H9 (cell line): ENCODE measurements at regions not wholly inside any gene's neighbourhood (a gene's known extent, or its start where the extent isn't known, plus 50 kb on each side); places are given as distances from the start of the nearest gene placed in this dataset.

Experiments
- DNase-seq: peaks from one replicate; pipeline ENCODE4 v3.0.0-alpha.2; 2017
- H2AFZ ChIP-seq: one replicate; pipeline ENCODE4 v1.6.1; 2013; ENCODE audit warnings: mild to moderate bottlenecking, low read length, control low read depth, moderate library complexity
- H2AK5ac ChIP-seq: 2 replicates; pipeline ENCODE4 v1.6.1; 2013; ENCODE audit warnings: low read length, control low read depth, mixed read lengths; ENCODE audit not compliant: insufficient read length
- H2BK120ac ChIP-seq: one replicate; pipeline ENCODE4 v1.6.1; 2013; ENCODE audit warnings: low read depth, mild to moderate bottlenecking, low read length, control low read depth, inconsistent platforms; ENCODE audit not compliant: poor library complexity, severe bottlenecking
- H2BK12ac ChIP-seq: 2 replicates; pipeline ENCODE4 v1.6.1; 2013; ENCODE audit warnings: low read length, control low read depth, mixed read lengths, low read depth; ENCODE audit not compliant: insufficient read length
- H2BK15ac ChIP-seq: 2 replicates; pipeline ENCODE4 v1.6.1; 2013; ENCODE audit warnings: low read depth, low read length, control low read depth
- H2BK20ac ChIP-seq: one replicate; pipeline ENCODE4 v1.6.1; 2013; ENCODE audit warnings: low read depth, mild to moderate bottlenecking, low read length, control low read depth, inconsistent platforms; ENCODE audit not compliant: poor library complexity, severe bottlenecking
- H2BK5ac ChIP-seq: 2 replicates; pipeline ENCODE4 v1.6.1; 2013; ENCODE audit warnings: low read length, control low read depth, mixed read lengths; ENCODE audit not compliant: insufficient read length
- H3K14ac ChIP-seq: 2 replicates; pipeline ENCODE4 v1.6.1; 2013; ENCODE audit warnings: low read length, control low read depth; ENCODE audit not compliant: insufficient read depth
- H3K18ac ChIP-seq: 2 replicates; pipeline ENCODE4 v1.6.1; 2013; ENCODE audit warnings: low read depth, mild to moderate bottlenecking, mixed read lengths, low read length, control low read depth; ENCODE audit not compliant: insufficient read length
- H3K23ac ChIP-seq: 2 replicates; pipeline ENCODE4 v1.6.1; 2013; ENCODE audit warnings: low read length, control low read depth, mixed read lengths, low read depth; ENCODE audit not compliant: insufficient read length
- H3K23me2 ChIP-seq: 2 replicates; pipeline ENCODE4 v1.6.1; 2013; ENCODE audit warnings: low read depth, mild to moderate bottlenecking, mixed read lengths, low read length, control low read depth; ENCODE audit not compliant: insufficient read length, poor library complexity, severe bottlenecking
- H3K27ac ChIP-seq: 2 replicates; pipeline ENCODE4 v1.5.1; 2013; ENCODE audit warnings: low read length, control low read depth, mixed read lengths, low read depth; ENCODE audit not compliant: insufficient read length
- H3K27me3 ChIP-seq: 2 replicates; pipeline ENCODE4 v1.6.1; 2013; ENCODE audit warnings: low read length, control low read depth, inconsistent platforms; ENCODE audit not compliant: insufficient read depth
- H3K4ac ChIP-seq: 2 replicates; pipeline ENCODE4 v1.6.1; 2013; ENCODE audit warnings: low read depth, mild to moderate bottlenecking, control low read depth, inconsistent platforms, low read length, moderate library complexity
- H3K4me1 ChIP-seq: 2 replicates; pipeline ENCODE4 v1.6.1; 2013; ENCODE audit warnings: low read length, control low read depth, inconsistent platforms; ENCODE audit not compliant: insufficient read depth
- H3K4me2 ChIP-seq: 2 replicates; pipeline ENCODE4 v1.6.1; 2013; ENCODE audit warnings: low read length, control low read depth, mixed read lengths; ENCODE audit not compliant: insufficient read length, insufficient read depth
- H3K56ac ChIP-seq: 2 replicates; pipeline ENCODE4 v1.6.1; 2013; ENCODE audit warnings: low read depth, mild to moderate bottlenecking, mixed read lengths, low read length, control low read depth; ENCODE audit not compliant: insufficient read length
- H3K79me1 ChIP-seq: 2 replicates; pipeline ENCODE4 v1.6.1; 2013; ENCODE audit warnings: low read depth, mild to moderate bottlenecking, moderate library complexity, low read length, control low read depth, inconsistent platforms; ENCODE audit not compliant: insufficient read depth, poor library complexity, severe bottlenecking
- H3K79me2 ChIP-seq: 2 replicates; pipeline ENCODE4 v1.6.1; 2013; ENCODE audit warnings: low read length, control low read depth, inconsistent platforms; ENCODE audit not compliant: insufficient read depth
- H3K9ac ChIP-seq: 2 replicates; pipeline ENCODE4 v1.6.1; 2013; ENCODE audit warnings: low read length, control low read depth, mixed read lengths; ENCODE audit not compliant: insufficient read length; ENCODE audit errors: extremely low read depth
- H3K9me3 ChIP-seq: one replicate; pipeline ENCODE4 v1.6.1; 2013; ENCODE audit warnings: low read depth, low read length, inconsistent platforms; ENCODE audit not compliant: control insufficient read depth
- H3T11ph ChIP-seq: one replicate; pipeline ENCODE4 v1.6.1; 2013; ENCODE audit warnings: mild to moderate bottlenecking, low read length, control low read depth, inconsistent platforms
- H4K20me1 ChIP-seq: one replicate; pipeline ENCODE4 v1.6.1; 2013; ENCODE audit not compliant: control insufficient read depth, insufficient read length, insufficient read depth
- H4K5ac ChIP-seq: 2 replicates; pipeline ENCODE4 v1.6.1; 2013; ENCODE audit warnings: low read depth, mild to moderate bottlenecking, mixed read lengths, low read length, control low read depth; ENCODE audit not compliant: insufficient read length
- H4K8ac ChIP-seq: replicated peaks from 2 replicates; pipeline ENCODE4 v1.6.1; 2013; ENCODE audit warnings: low read length, control low read depth, mixed read lengths, low read depth; ENCODE audit not compliant: insufficient read length
- H4K91ac ChIP-seq: 2 replicates; pipeline ENCODE4 v1.6.1; 2013; ENCODE audit warnings: low read depth, mild to moderate bottlenecking, moderate library complexity, mixed read lengths, low read length, control low read depth; ENCODE audit not compliant: insufficient read length
- H3K27ac Mint-ChIP-seq, 3 experiments: 2 replicates in 2 of 3; 3 replicates in 1 of 3; pipeline ENCODE4 v1.8.0; 2020 to 2021; ENCODE audit warnings: mixed read lengths in 3 of 3, mild to moderate bottlenecking in 1 of 3, moderate library complexity in 1 of 3
- H3K27me3 Mint-ChIP-seq: 2 replicates; pipeline ENCODE4 v1.8.0; 2021; ENCODE audit warnings: low read depth, mild to moderate bottlenecking, moderate library complexity, mixed read lengths
- H3K36me3 Mint-ChIP-seq, 3 experiments: 2 replicates in 2 of 3; 3 replicates in 1 of 3; pipeline ENCODE4 v1.8.0; 2020 to 2021; ENCODE audit warnings: low read depth in 3 of 3, mixed read lengths in 3 of 3; ENCODE audit not compliant: insufficient read depth in 1 of 3
- H3K4me1 Mint-ChIP-seq, 2 experiments: 2 replicates each; pipeline ENCODE4 v1.8.0; 2020; ENCODE audit warnings: mixed read lengths in 2 of 2
- H3K4me3 Mint-ChIP-seq, 2 experiments: 2 replicates in 1 of 2; 3 replicates in 1 of 2; pipeline ENCODE4 v1.8.0; 2020 to 2021; ENCODE audit warnings: mild to moderate bottlenecking in 2 of 2, mixed read lengths in 2 of 2, moderate library complexity in 1 of 2
- H3K9me3 Mint-ChIP-seq, 2 experiments: 2 replicates in 1 of 2; 3 replicates in 1 of 2; pipeline ENCODE4 v1.8.0; 2020; ENCODE audit warnings: mild to moderate bottlenecking in 2 of 2, mixed read lengths in 2 of 2, moderate library complexity in 1 of 2
- CTCF ChIP-seq: fragments of 200-600 bp; sonication (generic); conservative IDR thresholded peaks from 3 replicates; pipeline ENCODE4 v1.8.0; 2021; ENCODE audit warnings: antibody characterized with exemption, mild to moderate bottlenecking

GRCh38 chr3:69451594-69451993 lies 65.7 kb upstream of the FRMD4B start:
- Histone ChIP-seq H3T11ph (no peak overlapping the region), H2BK5ac (no peak overlapping the region), H2BK12ac (no peak overlapping the region), H3K4ac (no peak overlapping the region), H4K5ac (no peak overlapping the region), H4K8ac (no peak overlapping the region), H4K91ac (no peak overlapping the region), H3K9ac (no peak overlapping the region), H2AK5ac (no peak overlapping the region), H4K20me1 (no peaks in the 10 kb centered on the region), H3K79me2 (no peaks in the 10 kb centered on the region), H3K4me1 (no peaks in the 10 kb centered on the region), H3K4me2 (no peak overlapping the region), H3K18ac (no peak overlapping the region), H3K14ac (no peak overlapping the region), H3K27me3 (no peaks in the 10 kb centered on the region), H2BK20ac (no peak overlapping the region), H2BK120ac (no peak overlapping the region), H3K79me1 (no peaks in the 10 kb centered on the region), H3K27ac (no peak overlapping the region), H3K56ac (no peak overlapping the region), H2BK15ac (no peak overlapping the region), H3K23me2 (no peaks in the 10 kb centered on the region), H3K9me3 (no peaks in the 10 kb centered on the region), H3K23ac (no peak overlapping the region), H2AFZ (no peak overlapping the region)
- Mint-ChIP-seq H3K36me3 (no peaks in the 10 kb centered on the region), H3K27me3 (no peaks in the 10 kb centered on the region; the same call in 1 of the 2 replicates), H3K27ac (no peak overlapping the region), H3K4me3 (no peak overlapping the region), H3K4me1 (no peaks in the 10 kb centered on the region), H3K9me3 (no peaks in the 10 kb centered on the region)
- peak; percentile 16; the same call in 2 of the 3 replicates for TF ChIP-seq CTCF
- DNase-seq: no peak
